A549 (cell line): ENCODE measurements at regions not wholly inside any gene's neighbourhood (a gene's known extent, or its start where the extent isn't known, plus 50 kb on each side); places are given as distances from the start of the nearest gene placed in this dataset.

ENCODE experiments used
- ATAC-seq, 2 experiments: fragments of 200-7000 bp in 1 of 2; fragments of >200 bp in 1 of 2; cut with Nextera tagmentation in 1 of 2; cut with Tn5 transposase in 1 of 2; 3 replicates each; pipeline versions ENCODE4 v1.8.0 to v1.9.1; 2018 to 2020; ENCODE audit warnings: mild to moderate bottlenecking in 1 of 2, moderate library complexity in 1 of 2
- CTCF ChIA-PET: fragments of 300-600 bp; sonication (Branson Sonifier 250); formaldehyde crosslinking; extraction: SDS; loops from one replicate; lab custom pipeline; 2021; ENCODE audit warnings: antibody characterized with exemption, inconsistent platforms; lab: Yijun Ruan, JAX
- POLR2A ChIA-PET: fragments of 350-600 bp; formaldehyde crosslinking; extraction: SDS; loops from one replicate; lab custom pipeline; 2021; ENCODE audit warnings: antibody characterized with exemption, inconsistent platforms; lab: Yijun Ruan, JAX
- DNase-seq, 2 experiments: peaks; one replicate each; pipeline versions ENCODE4 v3.0.0 to v3.0.0-alpha.2; 2011 to 2016; ENCODE audit warnings: low read depth in 1 of 2, low spot score in 1 of 2
- FAIRE-seq: peaks from 2 replicates; lab custom pipeline; 2011; peaks lifted over from hg19 to GRCh38; lab: Jason Lieb, UNC
- H3K27ac ChIP-seq, 2 experiments: fragments of >200 bp; sonication (Bioruptor Twin); formaldehyde crosslinking; 3 replicates each; pipeline ENCODE4 v1.5.1; 2016 to 2017
- H3K4me1 ChIP-seq: fragments of >200 bp; sonication (Bioruptor Twin); formaldehyde crosslinking; 3 replicates; pipeline ENCODE4 v1.6.1; 2016
- H3K4me2 ChIP-seq: fragments of >200 bp; sonication (Bioruptor Twin); formaldehyde crosslinking; 3 replicates; pipeline ENCODE4 v1.6.1; 2016
- H3K4me3 ChIP-seq: fragments of >200 bp; sonication (Bioruptor Twin); formaldehyde crosslinking; 3 replicates; pipeline ENCODE4 v1.5.1; 2016
- H3K9me3 ChIP-seq: fragments of >200 bp; sonication (Bioruptor Twin); formaldehyde crosslinking; 3 replicates; pipeline ENCODE4 v1.6.1; 2016
- BCL3 ChIP-seq: fragments of >200 bp; sonication (Bioruptor Twin); formaldehyde crosslinking; IDR thresholded peaks from 3 replicates; pipeline ENCODE4 v1.6.1; 2016
- BHLHE40 ChIP-seq: IDR thresholded peaks from 2 replicates; pipeline ENCODE4 v1.6.1; 2012; ENCODE audit warnings: low read depth, low read length, inconsistent platforms
- ELK1 ChIP-seq: fragments of 150-350 bp; IDR thresholded peaks from 2 replicates; pipeline ENCODE4 v1.6.1; 2014; ENCODE audit warnings: low read depth, mild to moderate bottlenecking, low read length
- EP300 ChIP-seq, 2 experiments: fragments of >200 bp; sonication (Bioruptor Twin); formaldehyde crosslinking; IDR thresholded peaks; 2 replicates in 1 of 2; 3 replicates in 1 of 2; pipeline ENCODE4 v1.6.1; 2016 to 2017
- FOSL2 ChIP-seq, 2 experiments: fragments of 450-650 bp in 1 of 2; fragments of >200 bp in 1 of 2; sonication (Bioruptor Twin) in 1 of 2; formaldehyde crosslinking; IDR thresholded peaks; 2 replicates each; pipeline versions ENCODE4 v1.5.0 to v1.6.1; 2016 to 2020; ENCODE audit warnings: mild to moderate bottlenecking in 1 of 2, moderate library complexity in 1 of 2
- GATA3 ChIP-seq: IDR thresholded peaks from 2 replicates; pipeline ENCODE4 v1.6.1; 2012; ENCODE audit warnings: borderline replicate concordance
- HDAC2 ChIP-seq: fragments of 200-600 bp; sonication (generic); IDR thresholded peaks from 2 replicates; pipeline ENCODE4 v1.6.1; 2016
- HES2 ChIP-seq: fragments of >200 bp; sonication (Bioruptor Twin); formaldehyde crosslinking; IDR thresholded peaks from 2 replicates; pipeline ENCODE4 v1.6.1; 2016
- HEYL ChIP-seq: fragments of 250-450 bp; sonication (Bioruptor Pico); IDR thresholded peaks from 2 replicates; pipeline ENCODE4 v1.8.0; 2021; ENCODE audit warnings: mild to moderate bottlenecking, moderate library complexity
- HMGXB4 ChIP-seq: fragments of 250-450 bp; sonication (Bioruptor Pico); IDR thresholded peaks from 2 replicates; pipeline ENCODE4 v1.5.0; 2021; ENCODE audit warnings: mild to moderate bottlenecking, moderate library complexity, borderline replicate concordance
- HOXA7 ChIP-seq: fragments of 250-450 bp; sonication (Bioruptor Pico); IDR thresholded peaks from 2 replicates; pipeline ENCODE4 v1.5.0; 2020; ENCODE audit warnings: mild to moderate bottlenecking, moderate library complexity
- HOXB5 ChIP-seq: fragments of 250-450 bp; sonication (Bioruptor Pico); IDR thresholded peaks from 2 replicates; pipeline ENCODE4 v1.5.0; 2020; ENCODE audit warnings: mild to moderate bottlenecking, moderate library complexity
- MAFK ChIP-seq: fragments of 450-650 bp; IDR thresholded peaks from 2 replicates; pipeline ENCODE4 v1.6.1; 2014; ENCODE audit not compliant: partially characterized antibody
- PBX3 ChIP-seq: IDR thresholded peaks from 2 replicates; pipeline ENCODE4 v1.6.1; 2012
- PHF8 ChIP-seq: fragments of 200-600 bp; sonication (generic); IDR thresholded peaks from 2 replicates; pipeline ENCODE4 v1.6.1; 2016; ENCODE audit warnings: low read depth, mild to moderate bottlenecking, antibody characterized with exemption, moderate library complexity, borderline replicate concordance
- SMC3 ChIP-seq: fragments of >200 bp; sonication (Bioruptor Twin); formaldehyde crosslinking; IDR thresholded peaks from 3 replicates; pipeline ENCODE4 v1.6.1; 2018; ENCODE audit warnings: inconsistent platforms
- SREBF2 ChIP-seq: fragments of 450-650 bp; IDR thresholded peaks from 2 replicates; pipeline ENCODE4 v1.6.1; 2014; ENCODE audit warnings: mild to moderate bottlenecking, moderate library complexity
- TP53 ChIP-seq: fragments of 250-450 bp; sonication (Bioruptor Pico); IDR thresholded peaks from 2 replicates; pipeline ENCODE4 v1.5.0; 2021; ENCODE audit warnings: mild to moderate bottlenecking, moderate library complexity
- USF2 ChIP-seq: fragments of 450-650 bp; IDR thresholded peaks from 2 replicates; pipeline ENCODE4 v1.6.1; 2014; ENCODE audit warnings: antibody characterized with exemption
- ZFP36 ChIP-seq: fragments of 450-650 bp; IDR thresholded peaks from 2 replicates; pipeline ENCODE4 v1.6.1; 2014; ENCODE audit warnings: borderline replicate concordance; ENCODE audit not compliant: partially characterized antibody
- WGBS: methylation state at CpG from one replicate; pipeline ENCODE4 v1.1.6; 2017; ENCODE audit errors: missing lambda C conversion rate; 5-methylcytosine and 5-hydroxymethylcytosine counted together

- Histone ChIP-seq H3K9me3 (no peaks in the 10 kb centered on the region), H3K4me2 (no peak overlapping the region), H3K27ac (no peak overlapping the region), H3K4me1 (no peaks in the 10 kb centered on the region), H3K4me3 (no peak overlapping the region)
- DNase-seq (no peak), FAIRE-seq (no peak), ATAC-seq (no peak)
- CTCF ChIA-PET, result no interaction called here
- 10% methylated on average over 5 of the region's 5 CpGs for whole genome bisulfite sequencing
- TF ChIP-seq HMGXB4 (no peak), PHF8 (no peak), HDAC2 (no peak), SMC3 (no peak), PBX3 (no peak), BHLHE40 (no peak), HES2 (no peak), MAFK (no peak), TP53 (CRISPR knock-in tag) (no peak), EP300 (IDR thresholded peaks at IDR 0.05) (no peak), USF2 (no peak), BCL3 (no peak), ELK1 (no peak), FOSL2 (IDR thresholded peaks at IDR 0.05) (no peak), FOSL2 (CRISPR knock-in tag; IDR thresholded peaks at IDR 0.05) (no peak), HEYL (CRISPR knock-in tag) (no peak), HOXB5 (CRISPR knock-in tag) (no peak)
- TF ChIP-seq, all 56 proteins: peak for 0
- POLR2A ChIA-PET, result no interaction called here
Measured at GRCh38 chr4:127238956-127239475, 393.7 kb upstream of the INTU start.

- no peak for TF ChIP-seq SREBF2
- TF ChIP-seq HOXA7 (CRISPR knock-in tag), result no peak
- TF ChIP-seq ZFP36, result no peak
- no peak for TF ChIP-seq TP53 (CRISPR knock-in tag)
- no peak for TF ChIP-seq HMGXB4
- no peak for TF ChIP-seq GATA3
- ATAC-seq (no peak), FAIRE-seq (no peak), DNase-seq (no peak)
- no peak overlapping the region for H3K4me2 ChIP-seq
- ChIA-PET CTCF (interaction anchor here (0.6 kb wide), 1 partner anchor 8 kb away, joined by 3 read pairs; no protein-coding TSS in a partner anchor), POLR2A (no interaction called here)
- no peaks in the 10 kb centered on the region for H3K4me1 ChIP-seq
- H3K27ac ChIP-seq, result no peak overlapping the region
- H3K4me3 ChIP-seq, result no peak overlapping the region
- no peaks in the 10 kb centered on the region for H3K9me3 ChIP-seq
- whole genome bisulfite sequencing, result 8% methylated on average over 7 of the region's 7 CpGs
Measured at GRCh38 chr4:127239902-127240763, 392.6 kb upstream of the INTU start.
